Spinal cord (tissue), 9 donors: ENCODE measurements at regions not wholly inside any gene's neighbourhood (a gene's known extent, or its start where the extent isn't known, plus 50 kb on each side); places are given as distances from the start of the nearest gene placed in this dataset.

ENCODE experiments used
- DNase-seq, 6 donors: peaks; one replicate each; pipeline versions ENCODE4 v3.0.0 to v3.0.0-alpha.2; 2013 to 2015; ENCODE audit warnings: low spot score in 6 of 6, low read depth in 4 of 6
- H3K27ac ChIP-seq: one replicate; pipeline ENCODE4 v1.5.1; 2013; ENCODE audit warnings: low read depth, low read length, control low read depth
- H3K27me3 ChIP-seq: one replicate; pipeline ENCODE4 v1.6.1; 2013; ENCODE audit warnings: low read length; ENCODE audit not compliant: control insufficient read depth, insufficient read depth
- H3K36me3 ChIP-seq: one replicate; pipeline ENCODE4 v1.6.1; 2013; ENCODE audit warnings: low read length; ENCODE audit not compliant: control insufficient read depth, insufficient read depth
- H3K4me1 ChIP-seq: one replicate; pipeline ENCODE4 v1.6.1; 2013; ENCODE audit warnings: low read length; ENCODE audit not compliant: control insufficient read depth, insufficient read depth
- H3K4me3 ChIP-seq: one replicate; pipeline ENCODE4 v1.5.1; 2013; ENCODE audit warnings: low read depth, low read length, control low read depth
- H3K9me3 ChIP-seq: one replicate; pipeline ENCODE4 v1.6.1; 2013; ENCODE audit warnings: low read length; ENCODE audit not compliant: control insufficient read depth, insufficient read depth
- WGBS: methylation state at CpG from one replicate; pipeline ENCODE4 v1.1.5; 2013; ENCODE audit warnings: missing lambda C conversion rate; ENCODE audit not compliant: insufficient coverage; 5-methylcytosine and 5-hydroxymethylcytosine counted together
- donor health status: healthy.

GRCh38 chr20:12875510-12875909 lies 133.3 kb upstream of the SPTLC3 start:
- WGBS: 67% methylated on average over 4 of the region's 6 CpGs
- peak in 1 of 6 donors; percentile 28 for DNase-seq
- H3K27ac ChIP-seq: no peak overlapping the region
- H3K4me3 ChIP-seq: no peak overlapping the region
- H3K36me3 ChIP-seq: no peaks in the 10 kb centered on the region
- H3K4me1 ChIP-seq: no peaks in the 10 kb centered on the region
- H3K9me3 ChIP-seq: no peaks in the 10 kb centered on the region
- H3K27me3 ChIP-seq: no peaks in the 10 kb centered on the region

- no peak overlapping the region for H3K27ac ChIP-seq
- H3K27me3 ChIP-seq: no peaks in the 10 kb centered on the region
- WGBS: no CpG with 5 or more reads among the region's 1 CpG
- no peak for DNase-seq
- no peaks in the 10 kb centered on the region for H3K4me1 ChIP-seq
- no peaks in the 10 kb centered on the region for H3K36me3 ChIP-seq
- no peaks in the 10 kb centered on the region for H3K9me3 ChIP-seq
- no peak overlapping the region for H3K4me3 ChIP-seq
These were observed 125.8 kb upstream of the SPTLC3 start for GRCh38 chr20:12882832-12883506.

- no peak overlapping the region for H3K27ac ChIP-seq
- no peak for DNase-seq
- H3K27me3 ChIP-seq: no peaks in the 10 kb centered on the region
- H3K4me1 ChIP-seq: no peaks in the 10 kb centered on the region
- H3K4me3 ChIP-seq: no peak overlapping the region
- no peaks in the 10 kb centered on the region for H3K9me3 ChIP-seq
- H3K36me3 ChIP-seq: no peaks in the 10 kb centered on the region
These were observed 125.3 kb upstream of the SPTLC3 start for GRCh38 chr20:12883507-12883885.

GRCh38 chr20:12886618-12887363 lies 122.0 kb upstream of the SPTLC3 start:
- Histone ChIP-seq H3K27ac (no peak overlapping the region), H3K4me3 (no peak overlapping the region), H3K36me3 (no peaks in the 10 kb centered on the region), H3K9me3 (no peaks in the 10 kb centered on the region), H3K4me1 (no peaks in the 10 kb centered on the region), H3K27me3 (no peaks in the 10 kb centered on the region)
- whole genome bisulfite sequencing: 98% methylated on average over 3 of the region's 5 CpGs
- DNase-seq: no peak

- Histone ChIP-seq H3K9me3 (no peaks in the 10 kb centered on the region), H3K27ac (no peak overlapping the region), H3K36me3 (no peaks in the 10 kb centered on the region), H3K4me1 (peaks cover 6% of the 10 kb centered on the region), H3K27me3 (no peaks in the 10 kb centered on the region), H3K4me3 (no peak overlapping the region)
- WGBS: 83% methylated on average over 2 of the region's 3 CpGs
- no peak for DNase-seq
These were observed 117.1 kb upstream of the SPTLC3 start for GRCh38 chr20:12891643-12892042.

- no peak overlapping the region for H3K27ac ChIP-seq
- DNase-seq: no peak
- H3K4me3 ChIP-seq: no peak overlapping the region
- no peaks in the 10 kb centered on the region for H3K27me3 ChIP-seq
- 80% methylated on average over 1 of the region's 5 CpGs for WGBS
- no peaks in the 10 kb centered on the region for H3K36me3 ChIP-seq
- peaks cover 6% of the 10 kb centered on the region for H3K4me1 ChIP-seq
- H3K9me3 ChIP-seq: no peaks in the 10 kb centered on the region
These were observed 115.8 kb upstream of the SPTLC3 start for GRCh38 chr20:12893019-12893418.

GRCh38 chr20:12893653-12894052 lies 115.1 kb upstream of the SPTLC3 start:
- peak in 1 of 6 donors; percentile 62 for DNase-seq
- Histone ChIP-seq H3K36me3 (no peaks in the 10 kb centered on the region), H3K4me1 (peaks cover 6% of the 10 kb centered on the region), H3K9me3 (no peaks in the 10 kb centered on the region), H3K27ac (no peak overlapping the region), H3K27me3 (no peaks in the 10 kb centered on the region), H3K4me3 (no peak overlapping the region)
- 49% methylated on average over 4 of the region's 6 CpGs for WGBS

GRCh38 chr20:12894089-12894488 lies 114.7 kb upstream of the SPTLC3 start:
- no peak for DNase-seq
- 86% methylated on average over 4 of the region's 7 CpGs for WGBS

GRCh38 chr20:12896180-12896579 lies 112.6 kb upstream of the SPTLC3 start:
- no peak for DNase-seq
- H3K27me3 ChIP-seq: no peaks in the 10 kb centered on the region
- no peak overlapping the region for H3K4me3 ChIP-seq
- H3K9me3 ChIP-seq: no peaks in the 10 kb centered on the region
- no peaks in the 10 kb centered on the region for H3K36me3 ChIP-seq
- no peak overlapping the region for H3K27ac ChIP-seq
- WGBS: 100% methylated on average over 2 of the region's 2 CpGs
- H3K4me1 ChIP-seq: peaks cover 6% of the 10 kb centered on the region

More at GRCh38 chr20:12894089-12894488, 114.7 kb upstream of the SPTLC3 start:
- Histone ChIP-seq H3K27me3 (no peaks in the 10 kb centered on the region), H3K4me1 (peaks cover 6% of the 10 kb centered on the region), H3K4me3 (no peak overlapping the region), H3K27ac (no peak overlapping the region), H3K36me3 (no peaks in the 10 kb centered on the region), H3K9me3 (no peaks in the 10 kb centered on the region)

- Histone ChIP-seq H3K27ac (no peak overlapping the region), H3K36me3 (no peaks in the 10 kb centered on the region), H3K4me3 (no peak overlapping the region), H3K4me1 (no peaks in the 10 kb centered on the region), H3K27me3 (no peaks in the 10 kb centered on the region), H3K9me3 (no peaks in the 10 kb centered on the region)
- DNase-seq: no peak
- WGBS: 70% methylated on average over 2 of the region's 4 CpGs
These were observed 105.8 kb upstream of the SPTLC3 start for GRCh38 chr20:12902992-12903391.
